ENCODE measurements at regions not wholly inside any gene's neighbourhood (a gene's known extent, or its start where the extent isn't known, plus 50 kb on each side); places are given as distances from the start of the nearest gene placed in this dataset.

- POLR2A ChIA-PET = no interaction called here
These were observed 122.5 kb downstream of the DICER1 start for GRCh38 chr14:95034788-95035187.

GRCh38 chr14:95033682-95034632 is 123.4 kb downstream of the DICER1 start:
- no TSS peak for BruUV-seq (replicated peaks)

More at GRCh38 chr14:95034788-95035187, 122.5 kb downstream of the DICER1 start:
- Histone ChIP-seq H3K36me3 (ENCODE audit: insufficient read depth, low read length) (no peaks in the 10 kb centered on the region), H3K4me3 (ENCODE audit: low read depth, low read length, poor library complexity, severe bottlenecking) (no peak overlapping the region), H3K9me2 (ENCODE audit: insufficient read depth, low read length) (no peaks in the 10 kb centered on the region), H3K27ac (ENCODE audit: low read depth, low read length, poor library complexity, severe bottlenecking) (no peak overlapping the region), H3K9me3 (ENCODE audit: low read length) (0 out of 2 replicates have a peak, but pooled peaks cover 15% of the 10 kb centered on the region), H3K79me2 (ENCODE audit: insufficient read depth, low read depth, low read length) (no peaks in the 10 kb centered on the region), H4K20me1 (ENCODE audit: insufficient read depth, low read length) (no peaks in the 10 kb centered on the region), H3K4me1 (ENCODE audit: insufficient read depth, low read length, poor library complexity, severe bottlenecking) (peaks cover 16% of the 10 kb centered on the region), H3K4me2 (ENCODE audit: low read length) (peak overlapping the region; percentile 51), H2AFZ (ENCODE audit: low read length) (no peak overlapping the region)
- CTCF ChIA-PET (ENCODE audit: unreplicated experiment) = no interaction called here
- TF ChIP-seq CTCF (conservative IDR thresholded peaks at IDR 0.05; ENCODE audit: low read length) = no peak
- no peak for TF ChIP-seq EZH2phosphoT487 (IDR thresholded peaks at IDR 0.05; ENCODE audit: borderline replicate concordance, low read depth, low read length)
- intact Hi-C loops (cut with micrococcal nuclease; ENCODE audit: unreplicated experiment) = no loop called here
- no TSS peak for BruUV-seq (replicated peaks)
- peak; percentile 8 for DNase-seq (ENCODE audit: low spot score)

More at GRCh38 chr14:95033682-95034632, 123.4 kb downstream of the DICER1 start:
- TF ChIP-seq EZH2phosphoT487 (IDR thresholded peaks at IDR 0.05; ENCODE audit: borderline replicate concordance, low read depth, low read length) (no peak), CTCF (conservative IDR thresholded peaks at IDR 0.05; ENCODE audit: low read length) (no peak)
- Histone ChIP-seq H3K36me3 (ENCODE audit: insufficient read depth, low read length) (no peaks in the 10 kb centered on the region), H3K27ac (ENCODE audit: low read depth, low read length, poor library complexity, severe bottlenecking) (no peak overlapping the region), H3K9me3 (ENCODE audit: low read length) (0 out of 2 replicates have a peak, but pooled peaks cover 15% of the 10 kb centered on the region), H3K79me2 (ENCODE audit: insufficient read depth, low read depth, low read length) (no peaks in the 10 kb centered on the region), H3K4me3 (ENCODE audit: low read depth, low read length, poor library complexity, severe bottlenecking) (no peak overlapping the region), H3K4me1 (ENCODE audit: insufficient read depth, low read length, poor library complexity, severe bottlenecking) (peaks cover 16% of the 10 kb centered on the region), H3K9me2 (ENCODE audit: insufficient read depth, low read length) (no peaks in the 10 kb centered on the region), H2AFZ (ENCODE audit: low read length) (no peak overlapping the region), H4K20me1 (ENCODE audit: insufficient read depth, low read length) (no peaks in the 10 kb centered on the region), H3K4me2 (ENCODE audit: low read length) (peak overlapping the region; percentile 51)
- no peak for DNase-seq (ENCODE audit: low spot score)
- POLR2A ChIA-PET = no interaction called here
- intact Hi-C loops (cut with micrococcal nuclease; ENCODE audit: unreplicated experiment) = no loop called here
- CTCF ChIA-PET (ENCODE audit: unreplicated experiment) = no interaction called here

All from OCI-LY7 (cell line).